ENCODE measurements at regions not wholly inside any gene's neighbourhood (a gene's known extent, or its start where the extent isn't known, plus 50 kb on each side); places are given as distances from the start of the nearest gene placed in this dataset.

GRCh38 chr11:115918576-115918975 lies 414.4 kb upstream of the CADM1 start:
- no peak for DNase-seq (ENCODE audit: extremely low spot score in 2 of 2)

DNA sequence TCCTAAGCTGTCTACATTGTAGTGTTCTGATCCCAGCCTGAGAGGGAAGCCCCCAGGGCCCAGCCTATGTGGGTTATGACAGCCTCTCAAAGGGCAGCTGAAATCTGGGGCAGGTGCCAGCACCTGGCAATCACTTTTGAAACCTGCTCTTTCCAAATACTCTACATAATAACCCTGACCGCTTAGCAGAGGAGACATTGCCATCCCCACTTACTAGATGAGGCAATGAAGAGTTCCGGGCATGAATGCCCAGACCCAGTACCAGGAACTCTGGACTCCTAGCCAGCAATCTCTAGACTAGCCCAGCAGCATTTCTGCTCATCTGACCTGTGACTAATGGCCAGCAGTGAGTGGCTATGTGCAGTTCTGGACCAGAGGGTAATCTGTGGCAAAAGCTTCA lies 412.4 kb upstream of the CADM1 start:
- TF ChIP-seq POLR2A (IDR thresholded peaks at IDR 0.05) = no peak
- TF ChIP-seq POLR2AphosphoS5 (IDR thresholded peaks at IDR 0.05; ENCODE audit: insufficient read depth in 1 of 2, low read depth in 1 of 2) = no peak
- no peak for TF ChIP-seq CTCF (IDR thresholded peaks at IDR 0.05)
- Histone ChIP-seq H3K27ac (no peak overlapping the region), H3K4me3 (no peak overlapping the region), H3K9me3 (no peaks in the 10 kb centered on the region), H3K36me3 (no peaks in the 10 kb centered on the region), H3K4me1 (no peaks in the 10 kb centered on the region), H3K27me3 (no peaks in the 10 kb centered on the region)
- intact Hi-C loops (cut with DNase I) = no loop called here
- DNase-seq (ENCODE audit: extremely low spot score in 2 of 2) = no peak

More at GRCh38 chr11:115918576-115918975, 414.4 kb upstream of the CADM1 start:
- intact Hi-C loops (cut with DNase I) = no loop called here
- H3K4me3 ChIP-seq = no peak overlapping the region
- no peak for TF ChIP-seq POLR2A (IDR thresholded peaks at IDR 0.05)
- TF ChIP-seq POLR2AphosphoS5 (IDR thresholded peaks at IDR 0.05; ENCODE audit: insufficient read depth in 1 of 2, low read depth in 1 of 2) = no peak
- no peak for TF ChIP-seq CTCF (IDR thresholded peaks at IDR 0.05)
- H3K4me1 ChIP-seq = no peaks in the 10 kb centered on the region
- no peaks in the 10 kb centered on the region for H3K36me3 ChIP-seq
- H3K9me3 ChIP-seq = no peaks in the 10 kb centered on the region
- no peak overlapping the region for H3K27ac ChIP-seq
- no peaks in the 10 kb centered on the region for H3K27me3 ChIP-seq

DNA sequence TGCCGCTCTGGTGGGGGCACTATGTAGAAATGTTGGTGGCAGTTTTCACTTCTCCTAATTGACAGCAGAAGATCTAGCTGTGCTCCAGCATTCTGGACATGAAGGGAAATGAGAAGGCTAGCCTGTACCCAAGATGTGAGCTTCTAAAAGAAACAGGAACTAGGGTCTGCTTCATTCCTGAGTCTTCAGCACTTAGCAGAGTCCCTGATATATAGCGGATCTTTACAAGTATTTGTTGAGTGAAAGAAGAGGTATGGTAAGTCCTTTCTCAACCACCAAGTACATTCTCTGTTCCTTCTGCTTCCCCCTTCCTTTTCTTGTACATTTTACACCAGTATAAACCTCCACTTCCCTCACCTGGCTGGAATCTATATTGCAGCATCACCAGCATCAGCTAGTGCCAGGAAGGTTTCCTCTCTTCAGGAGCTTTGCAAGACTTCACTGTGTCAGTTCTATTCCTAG lies 408.3 kb upstream of the CADM1 start:
- Histone ChIP-seq H3K36me3 (no peaks in the 10 kb centered on the region), H3K9me3 (no peaks in the 10 kb centered on the region), H3K27ac (no peak overlapping the region), H3K27me3 (no peaks in the 10 kb centered on the region), H3K4me1 (no peaks in the 10 kb centered on the region), H3K4me3 (no peak overlapping the region)
- no peak for TF ChIP-seq CTCF (IDR thresholded peaks at IDR 0.05)
- TF ChIP-seq POLR2A (IDR thresholded peaks at IDR 0.05) = no peak
- no peak for TF ChIP-seq POLR2AphosphoS5 (IDR thresholded peaks at IDR 0.05; ENCODE audit: insufficient read depth in 1 of 2, low read depth in 1 of 2)
- DNase-seq (ENCODE audit: extremely low spot score in 2 of 2) = no peak
- intact Hi-C loops (cut with DNase I) = no loop called here

GRCh38 chr11:115911613-115912346 lies 407.6 kb upstream of the CADM1 start:
- Histone ChIP-seq H3K9me3 (no peaks in the 10 kb centered on the region), H3K36me3 (no peaks in the 10 kb centered on the region), H3K27me3 (no peaks in the 10 kb centered on the region), H3K4me3 (no peak overlapping the region), H3K27ac (no peak overlapping the region), H3K4me1 (no peaks in the 10 kb centered on the region)
- no peak for DNase-seq (ENCODE audit: extremely low spot score in 2 of 2)
- TF ChIP-seq CTCF (IDR thresholded peaks at IDR 0.05) (no peak), POLR2A (IDR thresholded peaks at IDR 0.05) (no peak), POLR2AphosphoS5 (IDR thresholded peaks at IDR 0.05; ENCODE audit: insufficient read depth in 1 of 2, low read depth in 1 of 2) (no peak)
- intact Hi-C loops (cut with DNase I) = no loop called here

DNA sequence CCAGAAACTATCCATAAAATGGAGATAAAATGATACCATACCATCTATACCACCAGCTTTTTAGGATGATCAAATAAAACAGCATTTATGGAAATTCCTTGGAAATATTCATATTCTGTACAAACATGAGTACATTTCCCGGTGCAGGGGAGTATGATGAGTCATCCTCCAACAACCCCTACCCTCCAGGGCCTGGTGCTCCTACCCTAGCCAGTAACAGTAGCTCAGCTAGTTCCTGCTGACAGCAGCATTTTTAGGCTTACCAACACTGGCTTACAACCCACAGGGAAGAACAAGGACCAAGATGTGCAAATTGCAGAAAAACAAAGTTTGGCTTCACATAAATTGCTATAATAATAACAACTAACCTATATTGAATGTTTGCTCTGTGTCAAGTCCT lies 406.2 kb upstream of the CADM1 start:
- H3K36me3 ChIP-seq = no peaks in the 10 kb centered on the region
- intact Hi-C loops (cut with DNase I) = no loop called here
- TF ChIP-seq POLR2A (IDR thresholded peaks at IDR 0.05) (no peak), POLR2AphosphoS5 (IDR thresholded peaks at IDR 0.05; ENCODE audit: insufficient read depth in 1 of 2, low read depth in 1 of 2) (no peak), CTCF (IDR thresholded peaks at IDR 0.05) (no peak)
- H3K4me1 ChIP-seq = no peaks in the 10 kb centered on the region
- no peaks in the 10 kb centered on the region for H3K9me3 ChIP-seq
- H3K27me3 ChIP-seq = no peaks in the 10 kb centered on the region
- no peak for DNase-seq (ENCODE audit: extremely low spot score in 2 of 2)
- H3K4me3 ChIP-seq = no peak overlapping the region
- H3K27ac ChIP-seq = no peak overlapping the region
